GM21737 (cell line): ENCODE measurements at regions not wholly inside any gene's neighbourhood (a gene's known extent, or its start where the extent isn't known, plus 50 kb on each side); places are given as distances from the start of the nearest gene placed in this dataset.

Experiments
- ATAC-seq: cut with Tn5 transposase; IDR thresholded peaks from one replicate; pipeline ENCODE4 v1.9.1; 2021; ENCODE audit warnings: mild to moderate bottlenecking, moderate library complexity; ENCODE audit not compliant: unreplicated experiment

GRCh38 chrX:9087271-9088040 lies 53.5 kb upstream of the FAM9B start:
- ATAC-seq = no peak

- ATAC-seq = no peak
Measured at GRCh38 chrX:9088896-9089295, 55.0 kb upstream of the FAM9B start.

- no peak for ATAC-seq
Measured at GRCh38 chrX:9090766-9091165, 56.8 kb upstream of the FAM9B start.

GRCh38 chrX:9091258-9091657 lies 57.3 kb upstream of the FAM9B start:
- ATAC-seq = no peak

- ATAC-seq = no peak
Measured at GRCh38 chrX:9102956-9103355, 69.0 kb upstream of the FAM9B start.

- ATAC-seq = no peak
Measured at GRCh38 chrX:9108054-9108453, 74.1 kb upstream of the FAM9B start.

GRCh38 chrX:9110808-9111207 lies 76.9 kb upstream of the FAM9B start:
- no peak for ATAC-seq

GRCh38 chrX:9114245-9114644 lies 80.3 kb upstream of the FAM9B start:
- no peak for ATAC-seq

GRCh38 chrX:9117851-9118250 lies 83.9 kb upstream of the FAM9B start:
- no peak for ATAC-seq

GRCh38 chrX:9122519-9123245 lies 88.8 kb upstream of the FAM9B start:
- ATAC-seq = no peak

- ATAC-seq = no peak
Measured at GRCh38 chrX:9127986-9128385, 94.1 kb upstream of the FAM9B start.

GRCh38 chrX:9130031-9130430 lies 96.1 kb upstream of the FAM9B start:
- no peak for ATAC-seq

GRCh38 chrX:9131066-9131465 lies 97.1 kb upstream of the FAM9B start:
- no peak for ATAC-seq

- ATAC-seq = no peak
Measured at GRCh38 chrX:9132036-9132638, 98.2 kb upstream of the FAM9B start.

GRCh38 chrX:9133426-9133825 lies 99.5 kb upstream of the FAM9B start:
- ATAC-seq = no peak

- ATAC-seq = no peak
Measured at GRCh38 chrX:9134366-9134765, 100.4 kb upstream of the FAM9B start.

- ATAC-seq = no peak
Measured at GRCh38 chrX:9135901-9136510, 102.1 kb upstream of the FAM9B start.

- no peak for ATAC-seq
Measured at GRCh38 chrX:9137152-9137551, 103.2 kb upstream of the FAM9B start.

- no peak for ATAC-seq
Measured at GRCh38 chrX:9141496-9141895, 107.6 kb upstream of the FAM9B start.

- no peak for ATAC-seq
Measured at GRCh38 chrX:9144701-9145241, 110.8 kb upstream of the FAM9B start.

GRCh38 chrX:9146657-9147056 lies 112.7 kb upstream of the FAM9B start:
- ATAC-seq = no peak
